Thyroid gland (tissue), 4 donors: ENCODE measurements at regions not wholly inside any gene's neighbourhood (a gene's known extent, or its start where the extent isn't known, plus 50 kb on each side); places are given as distances from the start of the nearest gene placed in this dataset.

Experiments used
- DNase-seq, 2 donors: peaks; one replicate each; pipeline ENCODE4 v3.0.0-alpha.2; 2019
- H3K27ac ChIP-seq, 3 donors: fragments of 200-600 bp; sonication (generic); 1 replicate in 2 of 3; 2 replicates in 1 of 3; pipeline ENCODE4 v1.5.1; 2016 to 2019; ENCODE audit warnings: mild to moderate bottlenecking in 1 of 3, moderate library complexity in 1 of 3
- H3K27me3 ChIP-seq: fragments of 200-600 bp; sonication (generic); one replicate; pipeline ENCODE4 v1.5.1; 2019
- H3K36me3 ChIP-seq, 2 donors: fragments of 200-600 bp; sonication (generic); one replicate each; pipeline ENCODE4 v1.5.1; 2016 to 2019
- H3K4me1 ChIP-seq, 2 donors: fragments of 200-600 bp; sonication (generic); one replicate each; pipeline ENCODE4 v1.5.1; 2017 to 2019
- H3K4me3 ChIP-seq, 3 donors: fragments of 200-600 bp; sonication (generic); replicated peaks in 1 of 3; 1 replicate in 2 of 3; 2 replicates in 1 of 3; pipeline ENCODE4 v1.5.1; 2016; ENCODE audit warnings: mild to moderate bottlenecking in 1 of 3
- H3K9me3 ChIP-seq: fragments of 200-600 bp; sonication (generic); one replicate; pipeline ENCODE4 v1.5.1; 2017
- CTCF ChIP-seq, 6 experiments: fragments of 200-600 bp in 3 of 6; fragments of 450-650 bp in 3 of 6; sonication (generic) in 3 of 6; IDR thresholded peaks; one replicate each; pipeline ENCODE4 v1.5.1; 2016 to 2019; ENCODE audit warnings: antibody characterized with exemption in 6 of 6, mild to moderate bottlenecking in 2 of 6, inconsistent platforms in 1 of 6, moderate library complexity in 1 of 6
- POLR2A ChIP-seq, 2 donors: fragments of 450-650 bp; IDR thresholded peaks; one replicate each; pipeline ENCODE4 v1.6.1; 2017; ENCODE audit warnings: antibody characterized with exemption in 2 of 2, mild to moderate bottlenecking in 2 of 2, moderate library complexity in 1 of 2
- WGBS, 2 donors: methylation state at CpG; one replicate each; pipeline ENCODE4 v1.1.5; 2017; 5-methylcytosine and 5-hydroxymethylcytosine counted together
- intact Hi-C: fragments of 100-400 bp; cut with DNase I; formaldehyde crosslinking; loops from one replicate; pipeline ENCODE4 v1.15.1; 2023

- Histone ChIP-seq H3K9me3 (no peaks in the 10 kb centered on the region), H3K27ac (no peak overlapping the region), H3K4me1 (no peaks in the 10 kb centered on the region), H3K27me3 (no peaks in the 10 kb centered on the region), H3K36me3 (no peaks in the 10 kb centered on the region), H3K4me3 (no peak overlapping the region)
- no peak for TF ChIP-seq CTCF (IDR thresholded peaks at IDR 0.05)
- no peak for TF ChIP-seq POLR2A (IDR thresholded peaks at IDR 0.05)
- peak in 1 of 2 donors; percentile 5 for DNase-seq
- WGBS, 2 donors = 49 to 61% methylated on average over 7 of the region's 7 CpGs
- intact Hi-C loops = no loop called here
Observed at GRCh38 chr9:107592424-107592823, 102.9 kb upstream of the KLF4 start.

GRCh38 chr9:107591781-107592180 lies 102.2 kb upstream of the KLF4 start:
- 82 to 88% methylated on average over 3 of the region's 3 CpGs for WGBS, 2 donors
- no peak for DNase-seq
- no peaks in the 10 kb centered on the region for H3K27me3 ChIP-seq
- H3K36me3 ChIP-seq = no peaks in the 10 kb centered on the region
- H3K4me3 ChIP-seq = no peak overlapping the region
- H3K27ac ChIP-seq = no peak overlapping the region
- H3K4me1 ChIP-seq = no peaks in the 10 kb centered on the region
- TF ChIP-seq CTCF (IDR thresholded peaks at IDR 0.05) (no peak), POLR2A (IDR thresholded peaks at IDR 0.05) (no peak)
- no peaks in the 10 kb centered on the region for H3K9me3 ChIP-seq
- intact Hi-C loops = no loop called here

GRCh38 chr9:107588393-107588792 lies 98.8 kb upstream of the KLF4 start:
- intact Hi-C loops = no loop called here
- TF ChIP-seq CTCF (IDR thresholded peaks at IDR 0.05) (no peak), POLR2A (IDR thresholded peaks at IDR 0.05) (no peak)
- no peaks in the 10 kb centered on the region for H3K36me3 ChIP-seq
- no peak for DNase-seq
- H3K4me3 ChIP-seq = no peak overlapping the region
- no peaks in the 10 kb centered on the region for H3K4me1 ChIP-seq
- no peaks in the 10 kb centered on the region for H3K9me3 ChIP-seq
- no peaks in the 10 kb centered on the region for H3K27me3 ChIP-seq
- no peak overlapping the region for H3K27ac ChIP-seq
- WGBS, 2 donors = 76 to 83% methylated on average over 6 of the region's 6 CpGs

- Histone ChIP-seq H3K9me3 (no peaks in the 10 kb centered on the region), H3K27ac (peak overlapping the region in 2 of 3 donors; percentile 51 to 65), H3K36me3 (no peaks in the 10 kb centered on the region), H3K4me1 (no peaks in the 10 kb centered on the region), H3K4me3 (no peak overlapping the region), H3K27me3 (no peaks in the 10 kb centered on the region)
- TF ChIP-seq CTCF (IDR thresholded peaks at IDR 0.05) = no peak
- TF ChIP-seq POLR2A (IDR thresholded peaks at IDR 0.05) = no peak
- WGBS, 2 donors = 57 to 73% methylated on average over 17 to 22 of the region's 26 CpGs
- peak; percentile 2 to 8 for DNase-seq
- intact Hi-C loops = no loop called here
Observed at GRCh38 chr9:107587191-107587963, 97.8 kb upstream of the KLF4 start.

GRCh38 chr9:107586493-107586892 lies 96.9 kb upstream of the KLF4 start:
- H3K27ac ChIP-seq = peak overlapping the region in 1 of 3 donors; percentile 51
- H3K9me3 ChIP-seq = no peaks in the 10 kb centered on the region
- no peaks in the 10 kb centered on the region for H3K4me1 ChIP-seq
- intact Hi-C loops = no loop called here
- WGBS, 2 donors = 80 to 87% methylated on average over 3 of the region's 3 CpGs
- H3K36me3 ChIP-seq = no peaks in the 10 kb centered on the region
- DNase-seq = no peak
- no peak overlapping the region for H3K4me3 ChIP-seq
- TF ChIP-seq CTCF (IDR thresholded peaks at IDR 0.05) (no peak), POLR2A (IDR thresholded peaks at IDR 0.05) (no peak)
- no peaks in the 10 kb centered on the region for H3K27me3 ChIP-seq
